ENCODE measurements at regions not wholly inside any gene's neighbourhood (a gene's known extent, or its start where the extent isn't known, plus 50 kb on each side); places are given as distances from the start of the nearest gene placed in this dataset.

- no peaks in the 10 kb centered on the region for H3K27me3 ChIP-seq (ENCODE audit: insufficient read depth, low read length)
- peaks cover 7% of the 10 kb centered on the region for H3K4me1 ChIP-seq (ENCODE audit: insufficient read depth, low read length)
- no peaks in the 10 kb centered on the region for H3K9me3 ChIP-seq (ENCODE audit: low read depth, low read length)
- H3K4me3 ChIP-seq (ENCODE audit: low read length): no peak overlapping the region
These were observed 1491.9 kb downstream of the TBC1D22A start for GRCh38 chr22:48254311-48254873.

GRCh38 chr22:48253573-48253972 is 1491.1 kb downstream of the TBC1D22A start:
- H3K4me1 ChIP-seq (ENCODE audit: insufficient read depth, low read length): peaks cover 7% of the 10 kb centered on the region

GRCh38 chr22:48253136-48253535 is 1490.7 kb downstream of the TBC1D22A start:
- no peaks in the 10 kb centered on the region for H3K9me3 ChIP-seq (ENCODE audit: low read depth, low read length)
- H3K4me1 ChIP-seq (ENCODE audit: insufficient read depth, low read length): peaks cover 7% of the 10 kb centered on the region
- no peak overlapping the region for H3K4me3 ChIP-seq (ENCODE audit: low read length)
- no peaks in the 10 kb centered on the region for H3K27me3 ChIP-seq (ENCODE audit: insufficient read depth, low read length)

More at GRCh38 chr22:48253573-48253972, 1491.1 kb downstream of the TBC1D22A start:
- H3K9me3 ChIP-seq (ENCODE audit: low read depth, low read length): no peaks in the 10 kb centered on the region
- H3K4me3 ChIP-seq (ENCODE audit: low read length): no peak overlapping the region
- no peaks in the 10 kb centered on the region for H3K27me3 ChIP-seq (ENCODE audit: insufficient read depth, low read length)

GRCh38 chr22:48251629-48252028 is 1489.2 kb downstream of the TBC1D22A start:
- H3K9me3 ChIP-seq (ENCODE audit: low read depth, low read length): no peaks in the 10 kb centered on the region
- no peaks in the 10 kb centered on the region for H3K27me3 ChIP-seq (ENCODE audit: insufficient read depth, low read length)
- H3K4me1 ChIP-seq (ENCODE audit: insufficient read depth, low read length): no peaks in the 10 kb centered on the region
- no peak overlapping the region for H3K4me3 ChIP-seq (ENCODE audit: low read length)

GRCh38 chr22:48250937-48251530 is 1488.6 kb downstream of the TBC1D22A start:
- Histone ChIP-seq H3K9me3 (ENCODE audit: low read depth, low read length) (no peaks in the 10 kb centered on the region), H3K4me3 (ENCODE audit: low read length) (no peak overlapping the region), H3K27me3 (ENCODE audit: insufficient read depth, low read length) (peaks cover 3% of the 10 kb centered on the region), H3K4me1 (ENCODE audit: insufficient read depth, low read length) (no peaks in the 10 kb centered on the region)

- no peaks in the 10 kb centered on the region for H3K9me3 ChIP-seq (ENCODE audit: low read depth, low read length)
- no peak overlapping the region for H3K4me3 ChIP-seq (ENCODE audit: low read length)
- no peaks in the 10 kb centered on the region for H3K4me1 ChIP-seq (ENCODE audit: insufficient read depth, low read length)
- peaks cover 3% of the 10 kb centered on the region for H3K27me3 ChIP-seq (ENCODE audit: insufficient read depth, low read length)
These were observed 1487.9 kb downstream of the TBC1D22A start for GRCh38 chr22:48250286-48250895.

GRCh38 chr22:48249713-48250268 is 1487.3 kb downstream of the TBC1D22A start:
- H3K9me3 ChIP-seq (ENCODE audit: low read depth, low read length): no peaks in the 10 kb centered on the region
- H3K27me3 ChIP-seq (ENCODE audit: insufficient read depth, low read length): peaks cover 3% of the 10 kb centered on the region

GRCh38 chr22:48248901-48249455 is 1486.5 kb downstream of the TBC1D22A start:
- Histone ChIP-seq H3K27me3 (ENCODE audit: insufficient read depth, low read length) (peaks cover 3% of the 10 kb centered on the region), H3K4me1 (ENCODE audit: insufficient read depth, low read length) (no peaks in the 10 kb centered on the region), H3K4me3 (ENCODE audit: low read length) (no peak overlapping the region), H3K9me3 (ENCODE audit: low read depth, low read length) (no peaks in the 10 kb centered on the region)

More at GRCh38 chr22:48249713-48250268, 1487.3 kb downstream of the TBC1D22A start:
- Histone ChIP-seq H3K4me3 (ENCODE audit: low read length) (no peak overlapping the region), H3K4me1 (ENCODE audit: insufficient read depth, low read length) (no peaks in the 10 kb centered on the region)

- H3K9me3 ChIP-seq (ENCODE audit: low read depth, low read length): no peaks in the 10 kb centered on the region
- H3K4me1 ChIP-seq (ENCODE audit: insufficient read depth, low read length): no peaks in the 10 kb centered on the region
- H3K4me3 ChIP-seq (ENCODE audit: low read length): no peak overlapping the region
- H3K27me3 ChIP-seq (ENCODE audit: insufficient read depth, low read length): peaks cover 3% of the 10 kb centered on the region
These were observed 1485.4 kb downstream of the TBC1D22A start for GRCh38 chr22:48247829-48248228.

- Histone ChIP-seq H3K9me3 (ENCODE audit: low read depth, low read length) (no peaks in the 10 kb centered on the region), H3K4me3 (ENCODE audit: low read length) (no peak overlapping the region), H3K4me1 (ENCODE audit: insufficient read depth, low read length) (no peaks in the 10 kb centered on the region), H3K27me3 (ENCODE audit: insufficient read depth, low read length) (peaks cover 3% of the 10 kb centered on the region)
These were observed 1482.7 kb downstream of the TBC1D22A start for GRCh38 chr22:48245196-48245485.

GRCh38 chr22:48244388-48245195 is 1482.1 kb downstream of the TBC1D22A start:
- Histone ChIP-seq H3K4me3 (ENCODE audit: low read length) (no peak overlapping the region), H3K27me3 (ENCODE audit: insufficient read depth, low read length) (peaks cover 3% of the 10 kb centered on the region), H3K9me3 (ENCODE audit: low read depth, low read length) (no peaks in the 10 kb centered on the region), H3K4me1 (ENCODE audit: insufficient read depth, low read length) (no peaks in the 10 kb centered on the region)

GRCh38 chr22:48242461-48242864 is 1480.0 kb downstream of the TBC1D22A start:
- H3K4me3 ChIP-seq (ENCODE audit: low read length): no peak overlapping the region
- H3K9me3 ChIP-seq (ENCODE audit: low read depth, low read length): no peaks in the 10 kb centered on the region
- no peaks in the 10 kb centered on the region for H3K4me1 ChIP-seq (ENCODE audit: insufficient read depth, low read length)
- H3K27me3 ChIP-seq (ENCODE audit: insufficient read depth, low read length): peaks cover 3% of the 10 kb centered on the region

- H3K9me3 ChIP-seq (ENCODE audit: low read depth, low read length): no peaks in the 10 kb centered on the region
- H3K4me3 ChIP-seq (ENCODE audit: low read length): no peak overlapping the region
- H3K4me1 ChIP-seq (ENCODE audit: insufficient read depth, low read length): no peaks in the 10 kb centered on the region
- H3K27me3 ChIP-seq (ENCODE audit: insufficient read depth, low read length): peaks cover 3% of the 10 kb centered on the region
These were observed 1479.2 kb downstream of the TBC1D22A start for GRCh38 chr22:48241658-48242057.

GRCh38 chr22:48240935-48241230 is 1478.4 kb downstream of the TBC1D22A start:
- Histone ChIP-seq H3K4me1 (ENCODE audit: insufficient read depth, low read length) (no peaks in the 10 kb centered on the region), H3K27me3 (ENCODE audit: insufficient read depth, low read length) (no peaks in the 10 kb centered on the region), H3K4me3 (ENCODE audit: low read length) (no peak overlapping the region), H3K9me3 (ENCODE audit: low read depth, low read length) (no peaks in the 10 kb centered on the region)

Data from mononuclear cell (primary cell).